Activated CD4-positive, alpha-beta T cell treated with anti-CD3 and anti-CD28 coated beads, Interleukin-2, amount 10 ng/mL, durations not matched to agents 7 days and 5 days (primary cell): ENCODE measurements at regions not wholly inside any gene's neighbourhood (a gene's known extent, or its start where the extent isn't known, plus 50 kb on each side); places are given as distances from the start of the nearest gene placed in this dataset.

Source experiments
- CTCF ChIA-PET: fragments of 350-600 bp; sonication (Branson Sonifier 250); formaldehyde crosslinking; loops from one replicate; lab custom pipeline; 2021; ENCODE audit warnings: antibody characterized with exemption; lab: Charles Lee
- POLR2A ChIA-PET: fragments of 350-600 bp; sonication (Branson Sonifier 250); formaldehyde crosslinking; loops from one replicate; lab custom pipeline; 2021; ENCODE audit warnings: antibody characterized with exemption; lab: Charles Lee
- DNase-seq: peaks from one replicate; pipeline ENCODE4 v3.0.0-alpha.2; 2020
- H3K27ac Mint-ChIP-seq: one replicate; pipeline ENCODE4 v1.8.0; 2021; ENCODE audit warnings: mild to moderate bottlenecking, moderate library complexity, mixed read lengths
- H3K27me3 Mint-ChIP-seq: one replicate; pipeline ENCODE4 v1.8.0; 2021; ENCODE audit warnings: mixed read lengths
- H3K36me3 Mint-ChIP-seq: one replicate; pipeline ENCODE4 v1.8.0; 2021; ENCODE audit warnings: low read depth, mixed read lengths
- H3K4me1 Mint-ChIP-seq: one replicate; pipeline ENCODE4 v1.8.0; 2021; ENCODE audit warnings: mixed read lengths
- H3K4me3 Mint-ChIP-seq: one replicate; pipeline ENCODE4 v1.8.0; 2021; ENCODE audit warnings: mild to moderate bottlenecking, moderate library complexity, mixed read lengths
- H3K9me3 Mint-ChIP-seq: one replicate; pipeline ENCODE4 v1.8.0; 2021; ENCODE audit warnings: mixed read lengths

GRCh38 chr2:7117076-7117475, 199.9 kb downstream of the RNF144A start:
- Mint-ChIP-seq H3K27me3 (no peaks in the 10 kb centered on the region), H3K27ac (no peak overlapping the region), H3K4me1 (no peaks in the 10 kb centered on the region), H3K36me3 (peaks cover 13% of the 10 kb centered on the region), H3K4me3 (no peak overlapping the region), H3K9me3 (peaks cover 12% of the 10 kb centered on the region)
- CTCF ChIA-PET, result no interaction called here
- POLR2A ChIA-PET, result no interaction called here
- DNase-seq, result no peak

GRCh38 chr2:7118606-7119131, 201.5 kb downstream of the RNF144A start:
- POLR2A ChIA-PET, result no interaction called here
- CTCF ChIA-PET, result interaction anchor here (1.0 to 1.4 kb wide), 2 partner anchors 8 to 85 kb away, joined by 4 to 5 read pairs; no protein-coding TSS in a partner anchor
- Mint-ChIP-seq H3K27ac (no peak overlapping the region), H3K27me3 (no peaks in the 10 kb centered on the region), H3K4me1 (no peaks in the 10 kb centered on the region), H3K9me3 (peaks cover 6% of the 10 kb centered on the region), H3K4me3 (no peak overlapping the region), H3K36me3 (peaks cover 5% of the 10 kb centered on the region)
- DNase-seq, result no peak

- H3K4me3 Mint-ChIP-seq, result no peak overlapping the region
- H3K27me3 Mint-ChIP-seq, result no peaks in the 10 kb centered on the region
- peak; percentile 25 for DNase-seq
- CTCF ChIA-PET, result interaction anchor here (1.0 to 1.4 kb wide), 2 partner anchors 9 to 85 kb away, joined by 4 to 5 read pairs; no protein-coding TSS in a partner anchor
- POLR2A ChIA-PET, result interaction anchor here (0.6 kb wide), 1 partner anchor 1110 kb away, joined by 3 read pairs; no protein-coding TSS in a partner anchor
- no peak overlapping the region for H3K27ac Mint-ChIP-seq
- no peaks in the 10 kb centered on the region for H3K4me1 Mint-ChIP-seq
- H3K36me3 Mint-ChIP-seq, result peaks cover 2% of the 10 kb centered on the region
- H3K9me3 Mint-ChIP-seq, result peaks cover 2% of the 10 kb centered on the region
These were observed 202.1 kb downstream of the RNF144A start for GRCh38 chr2:7119132-7119835.

GRCh38 chr2:7121851-7122250, 204.6 kb downstream of the RNF144A start:
- POLR2A ChIA-PET, result no interaction called here
- CTCF ChIA-PET, result no interaction called here
- Mint-ChIP-seq H3K36me3 (peaks cover 2% of the 10 kb centered on the region), H3K27me3 (no peaks in the 10 kb centered on the region), H3K4me1 (no peaks in the 10 kb centered on the region), H3K4me3 (no peak overlapping the region), H3K27ac (no peak overlapping the region), H3K9me3 (peaks cover 3% of the 10 kb centered on the region)
- no peak for DNase-seq

GRCh38 chr2:7127156-7127555, 209.9 kb downstream of the RNF144A start:
- peaks cover 3% of the 10 kb centered on the region for H3K4me1 Mint-ChIP-seq
- H3K36me3 Mint-ChIP-seq, result peaks cover 2% of the 10 kb centered on the region
- no peak for DNase-seq
- ChIA-PET POLR2A (no interaction called here), CTCF (no interaction called here)
- H3K9me3 Mint-ChIP-seq, result peaks cover 5% of the 10 kb centered on the region
- no peak overlapping the region for H3K27ac Mint-ChIP-seq
- no peaks in the 10 kb centered on the region for H3K27me3 Mint-ChIP-seq
- no peak overlapping the region for H3K4me3 Mint-ChIP-seq

- no peak overlapping the region for H3K4me3 Mint-ChIP-seq
- ChIA-PET CTCF (no interaction called here), POLR2A (no interaction called here)
- H3K9me3 Mint-ChIP-seq, result peaks cover 5% of the 10 kb centered on the region
- no peak for DNase-seq
- no peak overlapping the region for H3K27ac Mint-ChIP-seq
- H3K4me1 Mint-ChIP-seq, result peaks cover 3% of the 10 kb centered on the region
- no peaks in the 10 kb centered on the region for H3K27me3 Mint-ChIP-seq
- peaks cover 2% of the 10 kb centered on the region for H3K36me3 Mint-ChIP-seq
These were observed 210.5 kb downstream of the RNF144A start for GRCh38 chr2:7127687-7128086.

- no peak overlapping the region for H3K4me3 Mint-ChIP-seq
- peaks cover 3% of the 10 kb centered on the region for H3K9me3 Mint-ChIP-seq
- CTCF ChIA-PET, result no interaction called here
- peaks cover 3% of the 10 kb centered on the region for H3K4me1 Mint-ChIP-seq
- H3K27me3 Mint-ChIP-seq, result no peaks in the 10 kb centered on the region
- POLR2A ChIA-PET, result no interaction called here
- no peak for DNase-seq
- H3K27ac Mint-ChIP-seq, result no peak overlapping the region
- H3K36me3 Mint-ChIP-seq, result peaks cover under 1% of the 10 kb centered on the region
These were observed 214.0 kb downstream of the RNF144A start for GRCh38 chr2:7131261-7131660.

- Mint-ChIP-seq H3K27me3 (no peaks in the 10 kb centered on the region), H3K4me3 (no peak overlapping the region), H3K4me1 (peaks cover 3% of the 10 kb centered on the region), H3K36me3 (no peaks in the 10 kb centered on the region), H3K9me3 (peaks cover 2% of the 10 kb centered on the region), H3K27ac (no peak overlapping the region)
- CTCF ChIA-PET, result no interaction called here
- no peak for DNase-seq
- POLR2A ChIA-PET, result no interaction called here
These were observed 215.5 kb downstream of the RNF144A start for GRCh38 chr2:7132753-7133152.

- H3K36me3 Mint-ChIP-seq, result no peaks in the 10 kb centered on the region
- peaks cover under 1% of the 10 kb centered on the region for H3K4me1 Mint-ChIP-seq
- peaks cover under 1% of the 10 kb centered on the region for H3K9me3 Mint-ChIP-seq
- ChIA-PET POLR2A (no interaction called here), CTCF (no interaction called here)
- no peak overlapping the region for H3K4me3 Mint-ChIP-seq
- no peaks in the 10 kb centered on the region for H3K27me3 Mint-ChIP-seq
- DNase-seq, result no peak
- no peak overlapping the region for H3K27ac Mint-ChIP-seq
These were observed 216.3 kb downstream of the RNF144A start for GRCh38 chr2:7133521-7133920.

GRCh38 chr2:7140306-7140705, 223.1 kb downstream of the RNF144A start:
- Mint-ChIP-seq H3K4me1 (no peaks in the 10 kb centered on the region), H3K36me3 (peaks cover 5% of the 10 kb centered on the region), H3K27me3 (no peaks in the 10 kb centered on the region), H3K27ac (no peak overlapping the region), H3K4me3 (no peak overlapping the region), H3K9me3 (peaks cover 11% of the 10 kb centered on the region)
- no peak for DNase-seq
- ChIA-PET POLR2A (no interaction called here), CTCF (no interaction called here)

GRCh38 chr2:7145707-7146106, 228.5 kb downstream of the RNF144A start:
- H3K9me3 Mint-ChIP-seq, result peaks cover 15% of the 10 kb centered on the region
- ChIA-PET CTCF (interaction anchor here (0.6 kb wide), 1 partner anchor 185 kb away, joined by 3 read pairs; no protein-coding TSS in a partner anchor), POLR2A (no interaction called here)
- H3K27me3 Mint-ChIP-seq, result no peaks in the 10 kb centered on the region
- H3K4me1 Mint-ChIP-seq, result no peaks in the 10 kb centered on the region
- no peak overlapping the region for H3K4me3 Mint-ChIP-seq
- DNase-seq, result no peak
- H3K27ac Mint-ChIP-seq, result no peak overlapping the region
- H3K36me3 Mint-ChIP-seq, result peaks cover 5% of the 10 kb centered on the region

GRCh38 chr2:7146151-7146550, 228.9 kb downstream of the RNF144A start:
- peaks cover 15% of the 10 kb centered on the region for H3K9me3 Mint-ChIP-seq
- no peaks in the 10 kb centered on the region for H3K27me3 Mint-ChIP-seq
- ChIA-PET CTCF (interaction anchor here (0.6 kb wide), 1 partner anchor 184 kb away, joined by 3 read pairs; no protein-coding TSS in a partner anchor), POLR2A (no interaction called here)
- no peaks in the 10 kb centered on the region for H3K4me1 Mint-ChIP-seq
- DNase-seq, result no peak
- H3K36me3 Mint-ChIP-seq, result peaks cover 5% of the 10 kb centered on the region
- no peak overlapping the region for H3K4me3 Mint-ChIP-seq
- H3K27ac Mint-ChIP-seq, result no peak overlapping the region

GRCh38 chr2:7154656-7155055, 237.4 kb downstream of the RNF144A start:
- H3K27ac Mint-ChIP-seq, result no peak overlapping the region
- no peak overlapping the region for H3K4me3 Mint-ChIP-seq
- POLR2A ChIA-PET, result no interaction called here
- peaks cover 12% of the 10 kb centered on the region for H3K9me3 Mint-ChIP-seq
- no peaks in the 10 kb centered on the region for H3K4me1 Mint-ChIP-seq
- H3K27me3 Mint-ChIP-seq, result peaks cover 2% of the 10 kb centered on the region
- no peaks in the 10 kb centered on the region for H3K36me3 Mint-ChIP-seq
- DNase-seq, result no peak
- CTCF ChIA-PET, result no interaction called here
